ENCODE measurements at regions not wholly inside any gene's neighbourhood (a gene's known extent, or its start where the extent isn't known, plus 50 kb on each side); places are given as distances from the start of the nearest gene placed in this dataset.

- no peak overlapping the region for H3K4me3 ChIP-seq (ENCODE audit: low read depth, low read length)
- no peak for DNase-seq (ENCODE audit: low read depth)
- TF ChIP-seq CTCF (conservative IDR thresholded peaks at IDR 0.05; ENCODE audit: low read depth, low read length) = no peak
Observed at GRCh38 chr12:59886131-59886733, 290.4 kb downstream of the SLC16A7 start.

GRCh38 chr12:59887178-59887577, 291.3 kb downstream of the SLC16A7 start:
- no peak for TF ChIP-seq CTCF (conservative IDR thresholded peaks at IDR 0.05; ENCODE audit: low read depth, low read length)
- DNase-seq (ENCODE audit: low read depth) = no peak
- no peak overlapping the region for H3K4me3 ChIP-seq (ENCODE audit: low read depth, low read length)

- no peak overlapping the region for H3K4me3 ChIP-seq (ENCODE audit: low read depth, low read length)
- no peak for DNase-seq (ENCODE audit: low read depth)
- no peak for TF ChIP-seq CTCF (conservative IDR thresholded peaks at IDR 0.05; ENCODE audit: low read depth, low read length)
Observed at GRCh38 chr12:59890896-59891579, 295.2 kb downstream of the SLC16A7 start.

- no peak overlapping the region for H3K4me3 ChIP-seq (ENCODE audit: low read depth, low read length)
- TF ChIP-seq CTCF (conservative IDR thresholded peaks at IDR 0.05; ENCODE audit: low read depth, low read length) = no peak
- DNase-seq (ENCODE audit: low read depth) = no peak
Observed at GRCh38 chr12:59895166-59895775, 299.4 kb downstream of the SLC16A7 start.

- DNase-seq (ENCODE audit: low read depth) = no peak
- no peak for TF ChIP-seq CTCF (conservative IDR thresholded peaks at IDR 0.05; ENCODE audit: low read depth, low read length)
- no peak overlapping the region for H3K4me3 ChIP-seq (ENCODE audit: low read depth, low read length)
Observed at GRCh38 chr12:59904874-59905521, 309.2 kb downstream of the SLC16A7 start.

GRCh38 chr12:59911516-59911915, 315.7 kb downstream of the SLC16A7 start:
- no peak for DNase-seq (ENCODE audit: low read depth)
- TF ChIP-seq CTCF (conservative IDR thresholded peaks at IDR 0.05; ENCODE audit: low read depth, low read length) = no peak
- H3K4me3 ChIP-seq (ENCODE audit: low read depth, low read length) = no peak overlapping the region

Measured in epithelial cell of proximal tubule (primary cell).